ENCODE measurements at regions not wholly inside any gene's neighbourhood (a gene's known extent, or its start where the extent isn't known, plus 50 kb on each side); places are given as distances from the start of the nearest gene placed in this dataset.

DNA sequence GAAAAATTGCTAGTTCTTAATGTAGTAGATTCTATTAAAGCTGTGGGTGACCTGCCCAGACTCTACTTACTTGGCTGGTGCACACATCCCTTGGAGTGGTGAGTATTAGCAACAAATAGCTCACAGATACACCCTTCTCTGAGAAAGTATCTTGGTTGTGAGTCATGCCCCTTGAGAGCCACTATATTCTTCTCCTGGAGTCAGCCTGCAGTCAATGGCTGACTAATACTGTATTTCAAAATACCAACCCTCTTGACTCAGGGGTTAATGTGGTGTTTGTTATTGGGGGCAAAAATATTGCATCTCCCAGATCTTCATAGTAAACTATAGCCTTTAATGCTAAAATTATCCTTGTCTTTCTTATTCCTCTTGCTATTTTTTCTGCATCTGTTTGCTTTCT is 354.9 kb downstream of the BMPER start:
- TF ChIP-seq, protein P1, sequence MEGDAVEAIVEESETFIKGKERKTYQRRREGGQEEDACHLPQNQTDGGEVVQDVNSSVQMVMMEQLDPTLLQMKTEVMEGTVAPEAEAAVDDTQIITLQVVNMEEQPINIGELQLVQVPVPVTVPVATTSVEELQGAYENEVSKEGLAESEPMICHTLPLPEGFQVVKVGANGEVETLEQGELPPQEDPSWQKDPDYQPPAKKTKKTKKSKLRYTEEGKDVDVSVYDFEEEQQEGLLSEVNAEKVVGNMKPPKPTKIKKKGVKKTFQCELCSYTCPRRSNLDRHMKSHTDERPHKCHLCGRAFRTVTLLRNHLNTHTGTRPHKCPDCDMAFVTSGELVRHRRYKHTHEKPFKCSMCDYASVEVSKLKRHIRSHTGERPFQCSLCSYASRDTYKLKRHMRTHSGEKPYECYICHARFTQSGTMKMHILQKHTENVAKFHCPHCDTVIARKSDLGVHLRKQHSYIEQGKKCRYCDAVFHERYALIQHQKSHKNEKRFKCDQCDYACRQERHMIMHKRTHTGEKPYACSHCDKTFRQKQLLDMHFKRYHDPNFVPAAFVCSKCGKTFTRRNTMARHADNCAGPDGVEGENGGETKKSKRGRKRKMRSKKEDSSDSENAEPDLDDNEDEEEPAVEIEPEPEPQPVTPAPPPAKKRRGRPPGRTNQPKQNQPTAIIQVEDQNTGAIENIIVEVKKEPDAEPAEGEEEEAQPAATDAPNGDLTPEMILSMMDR (conservative IDR thresholded peaks at IDR 0.05), result no peak
- no peak for TF ChIP-seq EZH2 (IDR thresholded peaks at IDR 0.05; ENCODE audit: low read depth)

Measured in PC-9 (cell line).